Right ventricle myocardium superior (tissue), 1 donor: ENCODE measurements at regions not wholly inside any gene's neighbourhood (a gene's known extent, or its start where the extent isn't known, plus 50 kb on each side); places are given as distances from the start of the nearest gene placed in this dataset.
"Not testable (repeated sequence)": the region's sequence is repeated elsewhere in the genome, so short reads cannot be mapped to it uniquely, and the experiment has no call there.

Experiments
- ATAC-seq: fragments of 200-7000 bp; cut with Tn5 transposase; one replicate; pipeline ENCODE4 v1.9.1; 2020; ENCODE audit warnings: mild to moderate bottlenecking; ENCODE audit not compliant: poor library complexity
- DNase-seq: peaks from one replicate; pipeline ENCODE4 v3.0.0-alpha.2; 2020
- intact Hi-C: fragments of 100-400 bp; cut with DNase I; formaldehyde crosslinking; loops from one replicate; pipeline ENCODE4 v1.11.2; 2022
- donor health status: DM: no; HTN: yes; CAD: no; lungs with severe emphysema.

DNA sequence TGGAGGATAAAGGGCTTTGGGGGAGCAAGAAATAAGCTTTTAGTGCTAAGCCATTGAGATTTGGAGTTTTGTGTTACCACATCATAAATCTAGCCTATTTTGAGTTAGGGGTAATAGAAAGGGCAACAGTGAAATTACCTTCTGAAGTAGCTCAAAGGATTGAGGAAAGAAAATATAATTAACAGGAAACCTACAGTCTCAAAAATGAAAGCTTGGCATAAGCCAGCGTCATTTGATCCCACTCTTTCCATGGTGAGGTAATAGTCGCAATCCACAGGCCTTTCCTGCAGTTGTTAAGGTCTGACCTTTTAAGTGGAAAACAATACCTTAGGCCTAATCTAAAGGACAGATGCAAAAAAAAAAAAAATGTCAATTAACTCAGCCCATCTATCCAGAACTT, 182.7 kb downstream of the UXS1 start:
- intact Hi-C loops, result no loop called here
- no peak for DNase-seq
- ATAC-seq, result no peak

DNA sequence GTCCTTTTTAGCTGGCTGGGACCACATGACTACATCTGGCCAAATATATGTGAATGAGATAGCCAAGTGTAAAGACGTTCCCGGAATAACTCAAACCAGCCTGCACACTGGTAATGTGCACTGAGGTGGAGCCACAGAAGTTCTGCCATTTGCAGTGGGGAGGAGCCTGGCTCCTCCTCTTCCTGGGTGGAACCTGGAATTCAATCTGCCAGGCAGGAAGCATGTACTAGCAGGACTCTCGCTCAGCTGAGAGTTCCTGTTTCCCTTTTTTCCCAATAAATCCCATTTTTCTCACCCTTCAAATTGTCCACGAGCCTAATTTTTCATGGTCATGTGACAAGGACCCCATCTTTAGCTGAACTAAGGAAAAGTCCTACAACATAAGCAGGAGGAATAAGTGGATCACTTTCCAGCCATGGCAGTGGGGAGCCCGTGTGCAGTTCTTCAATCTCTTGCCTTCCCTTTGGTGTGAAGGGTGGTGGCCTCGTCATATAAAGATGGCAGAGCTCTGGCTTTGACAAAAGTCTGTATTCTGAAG, 183.2 kb downstream of the UXS1 start:
- ATAC-seq, result no peak
- intact Hi-C loops, result no loop called here

DNA sequence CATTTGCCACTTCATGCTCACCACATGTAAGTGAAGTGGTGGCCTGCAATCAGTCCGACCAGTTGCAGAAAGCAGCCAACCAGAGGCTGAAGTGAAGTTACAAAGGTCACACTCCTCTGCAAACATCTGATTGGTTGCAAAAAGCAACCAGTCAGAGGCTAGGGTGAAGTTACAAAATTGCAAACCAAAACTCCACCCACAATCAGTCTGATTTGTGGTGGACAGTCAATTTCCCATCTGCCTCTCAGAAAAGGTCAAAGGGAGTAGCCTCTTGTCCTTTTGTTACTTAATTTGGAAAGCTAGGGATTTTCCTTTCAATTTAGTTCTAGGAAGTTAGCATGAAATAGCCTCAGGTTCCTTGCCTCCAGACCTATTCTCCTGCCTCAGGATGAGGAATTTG, 185.0 kb downstream of the UXS1 start:
- no peak for ATAC-seq
- intact Hi-C loops, result no loop called here

More for the DNA sequence above, 183.2 kb downstream of the UXS1 start:
- DNase-seq, result no peak

DNA sequence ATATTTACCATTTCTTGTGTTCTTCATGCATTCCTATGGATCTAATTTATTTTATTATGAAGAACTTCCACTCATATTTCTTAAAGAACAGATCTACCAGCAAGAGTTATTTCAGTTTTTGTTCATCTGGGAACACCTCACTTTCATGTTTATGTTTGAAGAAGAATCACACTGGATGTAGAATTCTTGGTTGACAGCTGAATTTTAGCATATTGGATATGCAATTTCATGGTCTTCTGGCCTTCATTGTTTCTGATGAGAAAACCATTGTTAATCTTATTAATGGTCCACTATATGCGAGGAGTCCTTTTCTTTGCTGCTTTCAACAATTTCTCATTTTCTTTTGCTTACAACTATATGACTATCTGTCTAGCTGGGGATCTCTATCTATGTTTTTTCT, 189.2 kb downstream of the UXS1 start:
- no peak for DNase-seq
- ATAC-seq, result no peak
- intact Hi-C loops, result no loop called here

More for the DNA sequence above, 185.0 kb downstream of the UXS1 start:
- DNase-seq, result no peak

DNA sequence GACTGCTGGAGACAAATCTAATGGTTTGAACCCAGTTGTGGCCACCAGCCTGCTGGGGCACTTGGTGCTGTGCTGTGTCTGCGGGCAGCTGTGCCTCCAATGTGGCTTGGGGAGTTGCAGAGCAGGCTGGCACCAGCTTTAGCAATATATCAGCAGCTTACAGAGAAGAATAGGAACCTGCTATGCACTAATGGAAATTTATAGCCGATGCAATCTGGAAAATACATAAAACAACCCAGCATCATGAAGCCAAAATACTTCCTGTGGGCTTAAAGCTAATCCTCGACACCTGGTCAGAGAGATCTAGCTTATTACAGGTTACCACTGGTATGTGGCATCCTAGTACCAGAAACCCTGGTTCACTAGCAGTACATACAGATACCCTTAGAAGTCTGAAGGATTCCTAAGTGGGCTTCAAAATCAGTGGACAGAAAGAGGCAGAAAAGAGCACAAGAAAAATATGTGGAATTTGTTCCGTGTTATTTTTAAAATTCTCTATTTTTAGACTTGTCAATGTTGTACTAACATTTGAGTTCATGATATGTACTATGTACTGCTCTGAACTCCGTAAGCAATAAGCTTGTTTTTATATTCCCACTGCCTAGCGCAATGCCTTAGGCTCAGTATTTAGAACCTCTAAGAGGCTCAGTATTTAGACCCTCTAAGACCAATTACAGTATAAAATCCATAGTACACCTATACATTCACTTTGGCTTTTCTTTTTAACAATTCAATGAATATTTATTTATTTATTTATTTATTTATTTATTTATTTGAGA, 194.7 kb downstream of the UXS1 start:
- ATAC-seq (no peak), DNase-seq (no peak)
- intact Hi-C loops, result no loop called here

DNA sequence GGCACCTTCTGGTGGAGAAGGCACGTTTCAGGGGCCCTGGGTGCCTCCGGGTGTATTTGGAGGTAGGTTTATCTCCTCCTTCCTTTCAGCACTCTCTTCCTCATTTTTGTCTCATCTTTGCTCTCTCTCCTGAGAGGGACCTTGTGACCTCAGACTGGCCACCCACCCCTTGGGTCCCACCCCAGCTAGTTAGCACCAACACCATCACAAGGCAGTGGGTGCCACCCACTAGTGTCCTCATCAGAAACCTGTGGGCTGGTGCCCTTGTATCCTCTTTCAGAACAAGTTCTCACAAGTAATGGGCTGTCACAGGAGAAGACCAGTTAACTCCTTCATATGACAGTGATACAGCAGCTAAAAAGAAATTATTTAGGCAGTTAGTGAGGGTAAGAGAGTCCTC, 196.4 kb downstream of the UXS1 start:
- DNase-seq (no peak), ATAC-seq (no peak)
- intact Hi-C loops, result no loop called here

DNA sequence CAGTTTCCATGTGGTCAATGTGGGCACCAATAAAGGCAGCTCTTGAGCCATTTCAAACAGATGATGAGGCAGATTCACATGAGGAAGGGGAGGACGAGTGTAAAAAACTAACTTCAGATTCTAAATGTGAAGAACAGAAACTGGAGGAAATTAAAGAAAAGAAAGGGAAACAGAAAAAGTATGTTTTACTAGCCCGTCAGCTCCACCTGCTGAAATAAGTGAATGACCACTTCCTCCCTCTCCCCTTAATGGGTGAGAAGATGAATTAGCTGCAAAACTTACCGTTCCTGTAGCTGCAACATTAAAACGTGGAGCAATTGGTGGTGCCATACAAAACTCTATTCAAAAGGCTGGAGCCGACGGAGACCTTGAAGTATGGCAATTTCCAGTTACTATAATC, 203.5 kb downstream of the UXS1 start:
- ATAC-seq (no peak), DNase-seq (no peak)
- intact Hi-C loops, result no loop called here

DNA sequence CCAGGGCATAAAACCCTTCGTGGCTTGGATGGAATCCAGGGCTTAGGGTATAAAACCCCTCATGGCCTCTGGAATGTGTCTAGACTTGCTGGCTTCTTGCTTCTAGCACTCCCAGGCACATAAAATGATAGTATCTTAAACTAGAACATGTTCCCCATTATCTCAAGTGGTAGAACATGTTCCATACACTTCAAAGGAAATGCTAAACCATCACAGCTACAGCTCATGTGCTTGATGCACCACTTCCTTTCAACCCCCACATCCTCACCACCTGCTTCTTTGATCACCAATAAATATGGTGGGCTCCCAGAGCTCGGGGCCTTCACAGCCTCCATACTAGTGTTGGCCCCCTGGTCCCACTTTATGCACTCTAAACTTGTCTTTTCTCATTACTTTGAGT, 204.3 kb downstream of the UXS1 start:
- ATAC-seq, DNase-seq, intact Hi-C loops: not testable (repeated sequence)

DNA sequence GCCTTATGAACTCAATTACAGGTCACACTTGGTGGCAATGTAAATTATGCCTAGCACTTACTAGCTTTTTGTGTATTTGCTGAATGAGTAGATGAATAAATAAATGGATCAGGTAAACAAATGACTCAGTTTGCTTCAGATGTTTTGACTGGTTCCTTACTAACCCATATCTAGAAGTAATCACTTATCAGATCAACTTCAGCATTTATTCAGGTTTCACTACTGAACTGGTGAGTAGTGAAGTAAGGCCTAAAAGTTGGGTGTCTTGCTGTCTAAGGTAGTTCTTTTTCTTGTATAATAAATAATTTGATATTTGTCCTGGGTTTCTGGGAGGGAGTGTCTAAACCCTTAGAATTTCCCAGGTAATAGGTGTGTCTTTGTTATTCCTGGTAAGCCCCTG, 205.0 kb downstream of the UXS1 start:
- ATAC-seq (no peak), DNase-seq (no peak)
- intact Hi-C loops, result no loop called here

DNA sequence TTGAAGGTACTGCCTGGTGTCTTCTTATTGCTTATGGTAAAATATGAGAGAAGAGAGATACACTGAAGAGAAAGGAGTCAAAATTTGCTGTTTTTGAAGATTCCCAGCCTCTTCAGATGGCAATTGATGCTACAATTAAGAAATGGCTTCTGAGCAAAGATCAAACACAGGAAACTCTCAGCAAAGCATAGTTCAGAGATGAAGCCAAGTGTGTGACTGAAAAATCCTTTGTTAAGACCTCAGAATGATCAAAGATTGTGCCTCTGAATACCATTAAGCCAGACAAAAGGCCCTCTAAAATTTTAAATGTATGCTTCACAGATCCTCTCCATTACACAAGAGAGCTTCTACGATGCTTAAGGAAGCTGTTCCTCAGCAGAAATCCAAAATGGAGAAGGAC, 216.3 kb downstream of the UXS1 start:
- intact Hi-C loops, result no loop called here
- ATAC-seq, result no peak

DNA sequence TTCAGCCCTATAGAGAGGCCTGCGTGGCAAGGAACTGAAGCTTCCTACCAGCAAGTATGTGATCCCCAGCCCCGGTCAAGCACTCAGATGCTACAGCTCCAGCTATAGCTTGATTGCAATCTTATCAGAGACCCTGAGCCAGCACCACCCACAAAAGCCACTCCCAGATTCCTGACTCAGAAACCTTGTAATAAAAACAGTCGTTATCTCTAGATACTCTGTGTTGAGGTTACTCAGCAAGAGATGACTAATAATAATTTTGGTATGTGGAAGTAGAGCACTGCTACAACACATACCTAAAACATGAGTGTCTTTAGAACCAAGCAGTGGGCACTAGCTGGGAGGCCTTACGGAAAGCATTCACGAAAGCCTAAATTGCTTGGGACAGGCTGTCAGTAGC, 216.9 kb downstream of the UXS1 start:
- intact Hi-C loops, result no loop called here
- ATAC-seq, result no peak
- DNase-seq, result no peak

More for the DNA sequence above, 216.3 kb downstream of the UXS1 start:
- DNase-seq, result no peak

DNA sequence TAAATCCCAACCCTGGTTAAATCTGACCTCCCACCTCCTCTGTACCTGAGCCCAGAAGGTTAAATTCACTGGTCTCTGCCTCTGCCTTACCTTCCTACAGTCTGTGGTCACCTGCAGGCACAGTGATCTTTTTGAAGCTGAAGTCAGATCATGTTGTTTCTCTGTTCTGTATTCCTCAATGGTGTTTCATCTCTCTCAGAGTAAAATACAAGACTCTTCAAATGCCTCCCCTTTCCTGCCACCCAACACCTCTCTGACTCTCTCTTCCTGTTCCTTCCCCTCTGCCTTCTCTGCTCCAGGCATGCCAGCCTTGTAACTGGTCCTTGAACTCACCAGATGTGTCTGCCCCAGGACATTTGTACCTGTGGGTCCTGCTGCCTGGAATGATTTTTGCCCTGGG, 219.3 kb downstream of the UXS1 start:
- ATAC-seq, result no peak
- intact Hi-C loops, result no loop called here
- DNase-seq, result no peak

DNA sequence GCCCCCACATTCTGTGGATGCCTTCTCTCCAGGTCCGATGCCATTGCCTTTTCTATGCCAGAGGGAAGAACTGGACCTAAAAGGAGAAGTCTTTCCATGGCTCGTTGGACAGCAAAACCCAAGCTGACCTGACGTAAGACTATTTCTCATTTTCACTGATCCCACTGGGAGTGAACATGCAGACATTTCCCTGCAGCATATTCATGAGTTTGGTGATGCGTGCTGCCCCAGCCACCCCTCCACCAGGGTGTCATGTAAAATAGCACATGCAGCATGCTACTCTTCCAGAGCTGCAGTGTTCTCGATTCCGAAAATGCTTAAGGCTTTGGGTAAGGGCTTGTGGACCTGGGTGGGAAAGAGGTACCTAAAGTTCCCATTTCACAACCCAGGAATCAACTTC, 221.2 kb downstream of the UXS1 start:
- intact Hi-C loops, result no loop called here
- no peak for DNase-seq
- no peak for ATAC-seq

DNA sequence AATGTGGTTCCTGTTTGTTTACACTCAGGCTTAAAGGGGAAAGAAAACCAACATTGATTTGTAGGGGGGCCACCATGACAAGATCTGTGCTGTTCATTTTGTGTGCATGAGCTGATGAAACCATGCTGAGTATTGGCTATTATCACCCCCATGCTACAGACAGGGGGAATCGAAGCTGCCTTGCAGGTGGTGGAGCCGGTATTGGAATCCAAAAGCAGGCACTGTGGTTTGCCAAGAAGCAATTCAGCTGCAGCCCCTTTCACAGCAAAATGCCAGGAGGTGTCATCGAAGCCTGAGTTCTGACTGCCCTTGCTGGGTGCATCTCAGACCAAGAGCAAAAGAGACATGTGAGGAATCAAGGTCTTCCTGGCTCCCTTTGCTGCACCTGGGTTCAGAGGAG, 221.9 kb downstream of the UXS1 start:
- no peak for ATAC-seq
- intact Hi-C loops, result no loop called here
- no peak for DNase-seq

DNA sequence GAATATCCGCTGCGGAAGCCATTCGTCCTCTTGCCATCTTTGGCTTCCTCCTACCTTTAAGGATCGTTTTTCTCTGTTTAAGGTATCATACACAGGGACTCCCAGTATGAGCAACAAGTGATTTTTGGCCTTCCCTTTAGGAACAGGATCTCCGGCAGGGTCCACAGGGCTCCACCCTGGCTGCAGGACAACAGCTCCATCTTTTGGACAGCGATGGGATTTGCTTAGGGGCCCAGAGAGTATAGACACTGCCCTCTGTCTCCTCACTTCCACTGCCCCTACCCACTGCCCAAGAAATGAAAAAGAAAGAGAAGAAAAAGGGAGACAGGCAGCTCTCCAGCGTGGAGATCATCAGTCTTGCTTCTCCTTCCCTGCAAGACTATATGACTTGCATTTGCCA, 224.5 kb downstream of the UXS1 start:
- no peak for ATAC-seq
- no peak for DNase-seq
- intact Hi-C loops, result no loop called here

DNA sequence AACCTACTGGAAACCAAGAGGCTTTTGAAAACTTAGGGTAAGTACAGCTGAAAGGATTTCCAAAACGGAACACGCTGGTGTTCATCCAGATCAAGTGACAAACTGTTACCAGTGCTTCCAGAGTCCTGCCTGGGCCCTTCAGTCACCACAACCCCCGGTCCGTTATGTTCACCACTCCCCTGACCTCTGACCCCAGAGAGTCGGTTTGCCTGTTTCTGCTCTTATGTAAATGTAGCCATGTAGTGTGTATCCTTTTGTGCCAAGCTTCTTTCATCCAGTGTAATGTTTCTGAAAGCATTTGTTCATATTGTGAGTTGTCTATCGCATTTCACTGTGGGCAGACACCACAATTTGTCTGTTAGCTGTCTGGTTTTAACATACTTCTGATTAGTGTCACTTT, 217.5 kb downstream of the NCK2 start:
- ATAC-seq, result no peak
- DNase-seq, result no peak
- intact Hi-C loops, result no loop called here

DNA sequence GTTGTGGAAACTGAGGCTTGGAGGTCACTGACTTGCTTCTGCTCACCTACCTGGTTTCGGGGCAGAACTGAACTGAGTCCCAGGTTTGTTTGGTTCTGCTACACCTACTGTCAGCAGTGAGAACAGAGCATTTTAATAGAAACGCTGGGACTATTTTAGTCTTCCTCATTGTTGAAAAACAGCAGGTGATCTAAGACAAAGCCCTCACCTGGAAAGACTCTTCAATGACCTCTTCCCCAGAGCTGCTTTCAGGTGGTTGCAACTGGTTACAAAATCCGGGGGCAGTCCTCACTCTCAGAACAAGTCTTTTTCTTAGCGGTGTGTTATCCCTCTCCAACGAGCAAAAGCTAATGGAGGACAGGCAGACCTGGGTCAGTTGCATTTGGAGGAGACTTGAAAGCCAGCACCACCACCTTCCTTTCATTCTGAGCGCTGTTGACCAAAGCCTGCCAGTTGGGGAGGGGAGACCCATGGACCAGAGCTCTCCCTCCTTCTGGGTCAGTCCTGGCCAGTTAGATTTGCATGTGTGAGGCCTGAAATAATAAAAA, 217.0 kb downstream of the NCK2 start:
- ATAC-seq, result no peak
- intact Hi-C loops, result no loop called here
- DNase-seq, result no peak

DNA sequence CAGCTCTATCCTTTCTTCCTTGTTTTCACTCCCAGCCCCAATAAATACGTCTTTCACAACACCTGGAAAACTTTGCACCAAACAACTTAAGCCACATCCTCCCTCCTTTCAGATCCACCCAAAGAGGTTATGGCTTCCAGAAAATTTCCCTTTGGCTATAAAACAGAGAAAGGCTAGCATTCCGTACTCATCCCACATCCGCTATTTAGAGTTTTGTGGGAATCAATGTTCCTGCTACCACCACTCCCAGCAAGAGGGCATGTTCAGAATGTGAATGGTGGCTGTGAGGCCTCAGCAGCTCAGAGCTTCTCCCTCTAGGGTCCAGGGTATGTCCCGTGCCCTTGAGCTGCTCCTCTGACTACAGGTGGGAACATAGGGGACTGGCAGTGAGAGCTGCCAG, 214.6 kb downstream of the NCK2 start:
- no peak for DNase-seq
- intact Hi-C loops, result no loop called here
- no peak for ATAC-seq

DNA sequence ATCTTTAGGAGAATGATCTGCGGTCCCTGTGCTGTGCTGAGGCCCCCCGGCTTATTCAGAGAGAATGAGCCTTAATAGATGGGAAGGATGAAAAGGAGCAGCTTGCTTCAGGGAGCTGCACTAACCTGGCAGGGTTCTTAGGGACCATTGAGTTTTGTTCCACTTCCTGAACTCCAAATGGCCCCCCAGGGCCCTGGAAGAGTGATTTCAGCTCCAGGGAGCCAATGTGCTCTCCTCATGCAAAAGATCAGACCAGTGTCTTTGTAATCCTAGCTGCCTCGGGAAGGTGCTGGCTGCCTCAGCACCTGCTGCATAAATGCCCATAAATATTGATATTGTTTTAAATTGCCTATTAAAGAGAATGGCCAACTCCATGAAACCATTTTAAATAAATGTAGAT, 210.2 kb downstream of the NCK2 start:
- intact Hi-C loops, result no loop called here
- no peak for DNase-seq
- ATAC-seq, result no peak

DNA sequence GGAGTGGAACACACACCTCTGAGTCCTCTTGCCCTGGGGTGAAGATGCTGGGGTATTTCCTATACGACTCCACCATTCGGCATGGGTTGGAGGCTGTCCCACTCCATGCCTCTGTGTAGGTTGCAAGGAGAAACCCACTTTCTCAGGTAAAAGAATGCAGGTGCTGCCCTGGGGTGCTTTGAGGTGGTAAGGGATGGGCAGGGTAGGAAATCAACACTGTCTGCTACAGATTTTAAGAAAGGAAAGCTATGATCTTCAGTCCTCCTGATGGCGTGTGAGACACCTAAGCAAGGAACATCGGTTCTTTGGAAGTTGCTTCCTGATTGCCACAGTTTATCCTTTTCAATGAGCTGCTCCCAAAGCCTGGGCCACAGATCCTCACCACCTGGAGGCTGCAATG, 209.2 kb downstream of the NCK2 start:
- ATAC-seq, result no peak
- intact Hi-C loops, result no loop called here
- DNase-seq, result no peak

DNA sequence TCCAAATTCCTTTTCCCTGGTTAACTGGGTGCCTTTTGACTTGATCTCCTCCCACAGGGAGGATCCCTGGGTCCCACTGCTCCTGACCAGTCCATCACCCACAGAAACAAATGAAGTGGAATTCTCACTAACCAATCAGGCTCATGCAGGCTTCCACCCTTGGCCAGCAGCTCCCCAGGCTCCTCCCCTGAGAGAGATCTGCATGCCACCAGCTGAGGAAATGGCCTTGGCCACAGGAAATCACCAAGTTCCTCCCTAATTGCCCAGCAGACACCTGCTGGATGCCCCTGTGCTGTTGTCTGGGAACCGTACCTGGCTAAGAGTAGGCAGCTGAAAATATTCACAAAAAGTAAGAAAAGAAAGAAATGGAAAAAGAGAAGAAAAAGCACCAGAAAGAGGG, 207.4 kb downstream of the NCK2 start:
- intact Hi-C loops, result no loop called here
- DNase-seq, result no peak
- ATAC-seq, result no peak
